Progenitor cell of endocrine pancreas (in vitro differentiated cells): ENCODE measurements at regions not wholly inside any gene's neighbourhood (a gene's known extent, or its start where the extent isn't known, plus 50 kb on each side); places are given as distances from the start of the nearest gene placed in this dataset.

Source experiments
- DNase-seq: peaks from one replicate; pipeline ENCODE4 v3.0.0; 2021; ENCODE audit warnings: low spot score; ENCODE audit not compliant: unreplicated experiment
- H3K27ac Mint-ChIP-seq: 2 replicates; pipeline ENCODE4 v1.8.0; 2021; ENCODE audit warnings: mild to moderate bottlenecking, moderate library complexity, mixed read lengths
- H3K27me3 Mint-ChIP-seq: 2 replicates; pipeline ENCODE4 v1.8.0; 2021; ENCODE audit warnings: mixed read lengths
- H3K36me3 Mint-ChIP-seq: 2 replicates; pipeline ENCODE4 v1.8.0; 2022; ENCODE audit warnings: mixed read lengths; ENCODE audit not compliant: insufficient read depth
- H3K4me1 Mint-ChIP-seq: 2 replicates; pipeline ENCODE4 v1.8.0; 2021; ENCODE audit warnings: low read depth, mixed read lengths
- H3K4me3 Mint-ChIP-seq: 2 replicates; pipeline ENCODE4 v1.8.0; 2021; ENCODE audit warnings: low read depth, mild to moderate bottlenecking, moderate library complexity, mixed read lengths
- H3K9me3 Mint-ChIP-seq: 2 replicates; pipeline ENCODE4 v1.8.0; 2021; ENCODE audit warnings: low read depth, mixed read lengths
- CTCF ChIP-seq: fragments of 200-600 bp; sonication (generic); IDR thresholded peaks from one replicate; pipeline ENCODE4 v1.5.0; 2021; ENCODE audit warnings: antibody characterized with exemption, mild to moderate bottlenecking; ENCODE audit not compliant: unreplicated experiment

- Mint-ChIP-seq H3K4me1 (no peaks in the 10 kb centered on the region), H3K36me3 (no peaks in the 10 kb centered on the region), H3K27me3 (peaks cover 5% of the 10 kb centered on the region), H3K27ac (no peak overlapping the region), H3K9me3 (peaks cover 5% of the 10 kb centered on the region), H3K4me3 (no peak overlapping the region)
- DNase-seq = no peak
- no peak for TF ChIP-seq CTCF
Observed at GRCh38 chr11:111128076-111128870, 117.3 kb upstream of the POU2AF2 start.

DNA sequence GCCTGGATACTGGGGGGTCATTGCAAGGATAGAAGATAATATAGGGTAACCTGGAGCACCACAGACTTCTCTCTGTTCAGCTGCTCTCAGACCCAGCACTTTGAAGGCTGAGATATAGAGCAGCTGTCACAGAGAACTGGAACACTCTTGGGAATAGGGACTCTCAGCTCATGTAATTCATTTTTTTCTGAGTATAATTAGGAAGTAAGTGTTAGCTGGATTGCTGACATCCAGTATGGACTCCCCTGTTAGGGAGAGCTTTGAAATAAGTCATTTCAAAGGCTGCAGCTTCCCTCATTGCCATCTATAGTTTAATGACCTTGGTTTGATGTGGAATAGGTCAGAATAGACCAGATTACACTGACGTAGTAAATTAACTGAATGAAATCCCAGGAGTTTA lies 120.8 kb upstream of the POU2AF2 start:
- no peak for TF ChIP-seq CTCF
- Mint-ChIP-seq H3K4me1 (no peaks in the 10 kb centered on the region), H3K4me3 (no peak overlapping the region), H3K36me3 (no peaks in the 10 kb centered on the region), H3K27ac (no peak overlapping the region), H3K27me3 (peaks cover 7% of the 10 kb centered on the region), H3K9me3 (no peaks in the 10 kb centered on the region)
- no peak for DNase-seq

GRCh38 chr11:111123463-111124398 lies 121.8 kb upstream of the POU2AF2 start:
- TF ChIP-seq CTCF = no peak
- Mint-ChIP-seq H3K27me3 (peaks cover 7% of the 10 kb centered on the region), H3K36me3 (no peaks in the 10 kb centered on the region), H3K4me3 (no peak overlapping the region), H3K4me1 (no peaks in the 10 kb centered on the region), H3K9me3 (no peaks in the 10 kb centered on the region), H3K27ac (no peak overlapping the region)
- DNase-seq = no peak

DNA sequence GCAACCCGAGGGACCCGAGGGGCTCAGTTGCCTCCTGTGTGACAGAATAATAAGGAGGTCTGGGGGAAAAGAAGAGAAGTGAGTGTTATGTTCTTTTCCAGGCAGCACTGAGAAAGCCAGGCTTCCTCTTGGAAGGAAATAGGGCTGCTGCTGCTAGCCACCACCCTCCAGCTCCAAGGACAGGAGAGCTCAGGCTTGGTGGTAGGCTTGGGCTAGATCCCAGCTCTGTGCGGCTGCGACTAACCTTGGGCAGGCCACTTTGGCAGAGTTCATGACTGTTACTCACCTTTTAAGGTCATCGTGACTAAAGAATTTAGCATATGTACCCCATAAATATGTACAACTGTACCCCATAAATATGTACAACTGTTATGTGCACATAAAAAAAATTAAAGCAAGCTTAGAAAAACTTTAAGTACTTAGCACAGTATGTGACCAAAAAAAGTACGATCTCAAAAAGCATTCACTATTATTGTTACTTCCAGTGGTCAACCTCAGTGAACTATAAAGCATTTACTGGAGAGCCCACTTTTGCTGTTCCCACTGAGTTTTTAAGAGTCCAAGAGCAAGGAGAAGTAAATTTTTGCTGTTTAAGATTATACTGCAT lies 124.7 kb upstream of the POU2AF2 start:
- no peak for TF ChIP-seq CTCF
- H3K4me1 Mint-ChIP-seq = no peaks in the 10 kb centered on the region
- H3K27ac Mint-ChIP-seq = no peak overlapping the region
- H3K27me3 Mint-ChIP-seq = peaks cover 2% of the 10 kb centered on the region
- H3K36me3 Mint-ChIP-seq = no peaks in the 10 kb centered on the region
- H3K9me3 Mint-ChIP-seq = no peaks in the 10 kb centered on the region
- no peak overlapping the region for H3K4me3 Mint-ChIP-seq
- DNase-seq = no peak

- H3K27me3 Mint-ChIP-seq = peaks cover 2% of the 10 kb centered on the region
- no peaks in the 10 kb centered on the region for H3K36me3 Mint-ChIP-seq
- H3K4me1 Mint-ChIP-seq = no peaks in the 10 kb centered on the region
- TF ChIP-seq CTCF = no peak
- H3K9me3 Mint-ChIP-seq = no peaks in the 10 kb centered on the region
- H3K4me3 Mint-ChIP-seq = no peak overlapping the region
- no peak for DNase-seq
- H3K27ac Mint-ChIP-seq = no peak overlapping the region
Observed at GRCh38 chr11:111120161-111120560, 125.4 kb upstream of the POU2AF2 start.
